NCI-H1694 (cell line): ENCODE measurements at regions not wholly inside any gene's neighbourhood (a gene's known extent, or its start where the extent isn't known, plus 50 kb on each side); places are given as distances from the start of the nearest gene placed in this dataset.

Experiments
- DNase-seq: peaks from one replicate; lab custom pipeline; 2025; lab: John Stamatoyannopoulos, UW

DNA sequence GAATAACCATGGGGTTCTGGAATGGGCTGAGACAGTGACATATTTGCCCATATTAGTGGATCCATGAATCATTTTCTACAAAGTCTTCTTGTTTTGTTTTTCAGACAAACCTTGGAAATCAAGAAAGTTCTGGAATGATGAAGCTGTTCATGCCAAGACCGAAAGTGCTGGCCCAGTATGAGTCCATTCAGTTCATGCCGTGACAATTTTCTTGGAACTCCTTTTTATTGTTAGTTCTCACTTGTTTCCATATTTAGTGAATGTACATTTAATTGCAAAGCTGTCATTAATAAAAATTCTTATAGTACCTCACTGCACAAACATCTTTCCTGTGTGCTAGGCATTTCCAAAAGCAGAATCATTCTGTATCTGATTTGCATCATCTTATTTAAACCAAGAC is 100.6 kb upstream of the KCNJ15 start:
- DNase-seq = no peak

DNA sequence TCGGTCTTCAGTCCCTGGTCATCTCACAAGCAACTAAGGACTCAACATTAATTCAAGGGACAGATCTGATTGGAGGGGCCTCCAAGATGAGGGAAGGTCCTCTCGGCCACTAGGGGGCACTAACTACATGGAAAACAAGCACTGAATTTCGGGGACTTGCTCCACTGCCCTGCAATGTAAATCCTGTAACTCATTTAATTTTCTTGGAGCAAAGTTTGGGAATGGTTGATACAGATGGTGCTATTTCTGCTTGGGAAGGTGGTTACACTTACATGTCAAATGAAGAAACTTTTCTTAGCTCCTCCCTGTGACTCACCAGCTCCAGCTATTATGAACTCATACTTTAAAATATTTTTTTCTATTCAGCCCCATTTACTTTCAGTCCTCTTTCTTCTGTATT is 97.4 kb upstream of the KCNJ15 start:
- peak; percentile 64 for DNase-seq

DNA sequence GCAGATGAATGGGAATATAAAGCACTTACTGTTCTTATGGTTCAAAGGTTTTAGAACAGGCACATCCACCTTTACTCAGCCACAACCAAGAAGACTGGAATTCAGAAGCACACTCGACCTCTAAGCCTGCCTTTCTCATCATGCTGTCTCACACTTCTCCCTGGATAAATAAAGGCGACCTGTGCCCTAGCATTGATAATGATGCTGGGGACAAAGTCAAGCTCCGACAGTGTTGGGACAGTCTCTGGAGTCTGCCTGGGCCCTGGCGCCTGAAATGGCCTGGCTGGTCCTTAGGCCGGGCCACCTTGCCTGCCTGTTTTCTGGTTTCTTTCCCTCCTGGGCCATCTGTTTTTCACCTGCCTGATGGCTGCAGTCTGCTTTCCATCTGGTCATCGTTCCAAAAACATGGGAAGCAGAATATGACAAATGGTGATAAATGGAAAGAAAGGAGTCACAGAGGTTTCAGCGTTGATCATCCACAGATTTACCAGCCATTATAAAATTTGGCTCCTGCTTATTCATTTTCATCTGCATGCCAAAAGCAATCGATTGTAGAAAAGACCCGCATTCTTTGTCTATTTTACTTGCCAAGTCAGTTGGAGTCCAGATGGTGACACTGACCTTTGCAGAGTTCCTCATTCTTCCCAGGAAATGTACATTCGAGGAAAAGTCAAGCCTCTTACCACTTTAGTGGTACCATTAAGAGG is 91.2 kb upstream of the KCNJ15 start:
- DNase-seq = peak; percentile 31

DNA sequence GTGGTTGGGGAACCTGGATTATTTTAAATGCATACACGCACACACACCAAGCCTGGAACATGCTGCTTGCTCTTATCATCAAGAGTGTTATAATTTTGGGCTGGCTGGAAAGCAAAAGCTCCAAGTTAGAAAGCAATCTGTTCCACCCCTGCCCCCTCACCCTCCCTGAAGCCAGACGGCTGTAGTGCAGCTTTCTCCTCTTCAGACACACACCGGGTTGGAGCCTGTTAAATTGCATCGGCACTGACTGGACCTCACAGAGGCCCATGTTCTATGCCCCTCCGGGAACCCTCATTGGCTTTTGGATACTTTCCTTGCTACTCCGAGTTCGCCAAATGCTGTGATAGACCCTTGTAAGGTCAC is 90.6 kb upstream of the KCNJ15 start:
- no peak for DNase-seq

DNA sequence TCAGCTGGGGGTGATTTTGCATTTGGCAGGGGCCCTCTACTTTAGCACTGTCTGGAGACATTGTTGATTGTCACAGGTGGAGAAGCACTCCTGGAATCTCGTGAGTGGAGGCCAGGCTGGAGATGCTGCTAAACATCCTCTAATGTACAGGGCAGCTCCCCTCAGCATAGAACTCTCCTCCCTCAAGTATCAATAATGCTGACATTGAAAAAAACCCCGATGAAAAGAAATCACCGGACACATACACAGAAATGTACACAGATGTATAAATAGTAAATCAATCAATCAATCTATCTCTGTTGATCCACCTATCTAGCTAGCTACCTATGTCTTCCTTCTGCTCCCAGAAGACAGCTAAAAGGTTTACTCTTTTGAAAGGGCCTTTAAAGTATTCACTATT is 89.4 kb upstream of the KCNJ15 start:
- DNase-seq = no peak

DNA sequence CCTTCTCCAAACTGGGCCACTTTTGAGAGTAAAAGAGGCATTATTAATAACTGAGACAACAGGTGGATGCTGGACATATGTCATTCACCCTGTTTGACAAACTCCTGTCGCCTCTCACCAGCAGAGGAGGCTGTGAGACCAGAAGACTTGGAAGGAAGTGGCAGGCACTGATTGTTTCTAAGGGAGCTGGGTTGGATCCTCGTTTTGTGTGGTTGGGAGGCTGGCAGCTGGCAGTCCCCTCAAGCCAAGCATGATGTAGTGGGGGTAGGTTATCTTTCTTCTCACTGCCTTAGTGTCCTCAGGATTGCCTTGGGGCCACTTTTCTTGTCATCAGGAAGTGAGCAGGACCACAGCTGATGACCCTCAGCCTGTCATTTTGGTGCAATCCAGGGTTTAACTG is 86.5 kb upstream of the KCNJ15 start:
- DNase-seq = no peak

DNA sequence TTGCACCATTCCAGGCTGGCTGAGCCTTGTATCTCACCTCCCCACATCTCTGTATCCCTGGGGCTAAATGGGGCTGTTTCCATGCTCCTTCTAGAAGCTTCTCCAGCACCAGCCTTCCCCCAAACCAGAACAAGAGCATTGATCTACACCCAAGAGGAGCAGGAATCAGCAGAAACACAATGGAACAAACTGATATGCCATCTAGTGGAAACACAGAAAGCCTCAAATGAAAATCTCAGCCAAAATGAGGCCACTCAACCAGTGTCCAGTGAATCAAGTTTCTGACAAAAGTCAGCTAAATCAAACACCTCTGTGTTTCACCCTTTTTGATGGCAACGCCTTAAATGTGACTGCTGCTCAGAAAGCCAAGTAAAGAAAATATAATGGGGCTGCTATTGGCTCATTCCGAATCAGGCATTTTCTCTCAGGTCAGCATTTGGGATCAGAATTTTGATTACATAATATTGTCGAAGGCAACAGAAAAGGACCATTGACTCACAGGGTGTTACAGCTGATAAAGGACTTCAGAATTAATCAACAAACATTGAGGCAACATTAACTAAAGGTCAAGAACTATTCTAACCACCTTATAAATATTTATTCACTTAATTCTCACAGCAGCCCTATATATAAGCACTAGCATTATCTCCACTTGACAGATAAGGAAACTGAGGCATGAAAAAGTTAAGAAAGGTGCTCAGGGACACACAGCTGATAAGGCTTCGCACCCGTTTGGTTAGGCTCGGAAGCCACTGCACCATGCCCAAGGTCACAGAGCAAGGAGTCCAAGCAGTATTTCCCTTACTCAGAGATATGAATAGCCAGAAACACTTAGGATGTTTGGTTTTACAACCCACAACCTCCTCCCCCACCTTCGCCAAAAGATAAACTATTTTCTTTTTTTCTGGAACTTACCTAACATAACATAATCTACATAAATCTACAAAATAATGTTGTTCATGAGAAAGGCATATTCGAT is 85.8 kb upstream of the KCNJ15 start:
- no peak for DNase-seq

DNA sequence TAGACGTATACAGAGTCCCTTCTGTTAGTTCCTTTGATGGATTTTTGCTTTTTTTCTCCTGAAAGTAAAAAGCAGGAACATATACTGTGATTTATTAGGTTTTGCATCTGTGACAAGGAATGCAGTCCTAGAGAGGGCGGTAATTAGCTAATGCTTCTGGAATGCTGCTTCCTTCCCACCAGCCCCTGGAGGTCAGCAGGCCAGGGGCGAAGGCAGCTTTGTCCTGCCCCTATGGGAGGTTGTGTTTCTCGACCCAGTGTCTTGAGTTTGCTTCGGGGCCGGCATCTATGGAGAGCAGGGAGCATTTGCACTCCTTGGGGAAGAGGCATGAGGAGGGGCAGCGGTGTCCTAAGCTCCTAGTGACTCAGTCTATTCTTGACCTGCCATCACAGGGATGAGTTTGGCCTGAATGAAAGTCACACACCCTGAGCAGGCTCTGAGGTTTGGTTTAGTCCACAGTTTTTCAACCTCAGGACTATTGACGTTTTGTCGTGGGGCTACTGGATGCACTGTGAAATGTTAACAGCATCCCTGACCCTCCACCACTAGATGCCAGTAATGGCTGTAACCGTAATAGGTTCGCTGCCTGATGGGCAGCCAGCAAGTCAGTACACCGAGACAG is 85.0 kb upstream of the KCNJ15 start:
- DNase-seq = no peak

DNA sequence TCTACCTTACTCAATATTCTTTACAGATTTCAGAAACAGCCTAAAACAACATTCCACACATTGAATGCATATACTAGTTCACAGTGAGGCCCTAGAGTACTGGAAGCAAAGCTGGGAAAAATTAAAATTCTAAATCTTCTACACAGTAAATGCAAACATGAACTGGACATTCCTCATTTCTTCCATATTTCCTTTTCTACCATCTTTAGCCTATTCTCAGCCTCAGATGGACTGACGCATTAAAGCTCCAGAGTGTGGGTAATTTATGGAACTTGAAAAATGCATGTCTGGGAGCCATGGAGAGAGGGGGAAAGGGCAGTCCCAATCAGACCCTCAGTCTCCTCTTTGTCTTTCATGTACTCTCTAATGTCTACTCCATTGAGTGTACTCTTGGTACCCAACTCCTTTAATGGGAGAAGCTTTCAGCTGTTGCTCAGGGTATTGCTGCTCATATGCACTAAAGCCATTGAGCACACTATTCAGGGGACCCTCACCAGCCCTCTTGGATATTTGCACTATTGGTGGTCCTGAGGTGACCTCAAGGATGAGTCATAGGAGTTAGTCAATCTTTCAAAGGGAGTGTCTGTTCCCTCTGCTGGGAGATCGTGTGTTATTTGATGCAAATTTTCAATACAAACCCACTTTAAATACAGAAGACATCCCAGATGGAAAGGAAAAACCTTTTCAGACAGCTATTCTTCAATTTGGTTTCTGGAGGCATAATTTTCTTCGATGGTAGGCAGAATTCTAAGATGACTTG is 83.3 kb upstream of the KCNJ15 start:
- DNase-seq = no peak

DNA sequence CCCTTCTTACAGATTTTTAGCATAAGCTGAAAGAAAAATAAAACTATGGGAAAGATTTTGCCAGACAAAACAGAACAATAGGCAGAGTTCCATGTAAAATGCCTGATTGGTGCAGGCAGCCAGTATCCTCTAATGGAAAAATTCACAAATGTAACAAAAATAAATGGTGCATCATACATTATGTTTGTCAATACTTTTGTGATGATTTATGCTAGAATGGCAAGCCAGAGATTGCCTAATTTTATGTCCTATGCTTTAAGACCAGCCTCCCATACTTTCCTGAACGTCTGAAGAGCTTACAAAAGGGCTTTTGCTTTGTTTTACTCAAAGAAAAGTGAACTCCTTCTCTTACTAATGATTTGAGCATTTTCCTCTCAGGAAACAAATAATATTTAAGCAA is 81.5 kb upstream of the KCNJ15 start:
- no peak for DNase-seq

DNA sequence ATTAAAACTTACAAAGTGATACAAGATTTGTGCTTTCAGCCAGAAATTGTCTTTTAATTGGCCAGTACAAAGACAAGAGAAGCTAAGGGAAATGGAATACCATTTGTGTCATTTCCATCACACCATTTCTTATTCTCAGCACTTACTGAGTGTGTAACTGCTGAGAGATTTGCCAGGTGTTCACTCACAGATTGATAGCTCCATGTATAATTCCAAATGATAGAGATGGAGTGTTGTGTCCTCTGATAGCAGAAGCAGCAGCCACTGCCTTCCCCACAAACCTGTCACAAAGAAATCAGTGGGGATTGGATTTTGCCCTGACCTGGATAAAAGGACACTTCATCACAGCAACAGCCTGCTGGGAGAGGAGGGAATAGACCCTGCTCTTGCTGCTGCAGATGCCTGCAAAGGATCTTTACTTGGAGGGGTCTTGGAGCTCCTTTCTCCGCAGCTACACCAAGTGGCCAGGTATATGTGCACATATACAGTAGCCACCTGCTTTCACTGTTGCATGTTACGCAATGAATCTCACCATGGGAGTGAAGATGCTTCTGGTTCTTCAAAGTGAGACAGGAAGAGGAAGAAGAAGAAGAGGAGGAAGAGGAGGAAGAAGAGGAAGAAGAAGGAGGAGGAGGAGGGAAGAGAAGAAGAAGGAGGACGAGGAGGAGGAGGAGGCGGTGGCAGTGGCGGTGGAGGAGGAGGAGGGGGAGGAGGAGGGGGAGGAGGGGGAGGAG is 78.7 kb upstream of the KCNJ15 start:
- DNase-seq = no peak

DNA sequence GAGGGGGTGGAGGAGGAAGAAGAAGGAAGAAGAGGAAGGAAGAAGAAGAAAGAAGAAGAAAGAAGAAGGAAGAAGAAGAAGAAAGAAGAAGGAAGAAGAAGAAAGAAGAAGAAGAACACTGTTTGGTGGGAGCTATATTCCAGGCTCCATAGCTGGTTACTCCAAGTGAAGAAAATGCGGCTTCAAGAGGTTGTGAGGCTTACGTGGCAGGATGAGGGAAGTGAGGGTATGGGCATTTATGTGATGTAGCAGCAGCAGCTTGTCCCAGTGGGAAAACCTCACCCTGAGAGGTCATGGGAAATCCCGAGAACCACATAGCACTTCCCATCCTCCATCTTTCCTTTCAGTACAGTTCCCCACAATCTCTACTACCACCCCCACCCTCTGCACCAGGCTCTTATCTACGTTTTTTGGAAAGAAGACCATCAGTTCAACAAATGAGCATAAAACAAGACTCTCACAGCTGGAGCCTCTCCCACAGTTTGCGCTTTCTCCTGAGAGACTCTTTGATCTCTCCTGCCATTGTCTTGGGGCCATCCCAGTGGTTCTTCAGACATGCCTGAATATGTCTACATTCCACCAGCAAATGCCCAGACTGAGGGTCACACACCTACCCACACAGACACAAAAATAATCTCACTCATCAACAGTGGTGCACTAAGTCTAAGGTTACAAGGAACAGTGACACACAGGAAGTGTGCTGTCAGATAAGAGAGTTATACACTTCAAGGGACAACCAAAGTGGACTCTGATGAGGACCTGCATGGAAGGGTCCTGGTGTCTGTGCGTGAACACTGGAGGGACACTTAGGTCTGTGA is 77.9 kb upstream of the KCNJ15 start:
- no peak for DNase-seq

DNA sequence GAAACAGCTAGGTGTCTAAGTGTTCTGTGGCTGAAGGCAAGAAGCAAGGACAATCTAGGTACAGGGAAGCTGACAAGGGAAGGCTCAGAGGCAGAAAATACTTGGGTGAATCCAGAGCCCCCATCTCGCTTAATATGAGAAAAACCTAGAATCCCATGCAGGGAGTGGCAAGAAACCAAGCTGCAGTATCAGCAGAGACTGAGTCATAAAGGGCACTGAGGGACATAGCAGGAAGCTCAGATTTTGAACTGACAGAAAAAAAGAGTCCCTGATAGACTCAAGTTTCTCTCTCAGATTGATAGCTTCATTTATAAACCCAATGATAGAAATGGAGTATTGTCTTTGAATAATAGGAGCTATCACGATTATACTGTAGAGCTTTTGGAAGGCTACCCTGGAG is 77.3 kb upstream of the KCNJ15 start:
- no peak for DNase-seq

DNA sequence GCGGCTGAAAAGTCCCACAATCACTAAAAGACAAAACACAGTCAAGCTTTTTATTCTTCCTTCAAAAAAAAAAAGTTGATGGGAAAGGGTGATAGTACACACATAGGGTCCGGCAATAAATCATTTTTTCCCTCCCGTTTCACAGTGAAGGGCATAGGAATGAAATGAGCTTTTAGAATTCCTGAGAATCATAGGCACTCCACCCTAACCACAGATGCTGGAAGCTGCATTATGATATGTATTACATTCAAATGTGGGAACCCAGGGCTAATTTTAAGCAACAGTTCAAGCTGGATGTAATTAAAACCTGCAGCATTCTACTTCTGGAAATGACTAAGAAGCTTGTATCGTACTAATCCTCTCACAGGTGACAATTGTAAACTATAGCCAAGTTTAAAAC is 75.7 kb upstream of the KCNJ15 start:
- no peak for DNase-seq

DNA sequence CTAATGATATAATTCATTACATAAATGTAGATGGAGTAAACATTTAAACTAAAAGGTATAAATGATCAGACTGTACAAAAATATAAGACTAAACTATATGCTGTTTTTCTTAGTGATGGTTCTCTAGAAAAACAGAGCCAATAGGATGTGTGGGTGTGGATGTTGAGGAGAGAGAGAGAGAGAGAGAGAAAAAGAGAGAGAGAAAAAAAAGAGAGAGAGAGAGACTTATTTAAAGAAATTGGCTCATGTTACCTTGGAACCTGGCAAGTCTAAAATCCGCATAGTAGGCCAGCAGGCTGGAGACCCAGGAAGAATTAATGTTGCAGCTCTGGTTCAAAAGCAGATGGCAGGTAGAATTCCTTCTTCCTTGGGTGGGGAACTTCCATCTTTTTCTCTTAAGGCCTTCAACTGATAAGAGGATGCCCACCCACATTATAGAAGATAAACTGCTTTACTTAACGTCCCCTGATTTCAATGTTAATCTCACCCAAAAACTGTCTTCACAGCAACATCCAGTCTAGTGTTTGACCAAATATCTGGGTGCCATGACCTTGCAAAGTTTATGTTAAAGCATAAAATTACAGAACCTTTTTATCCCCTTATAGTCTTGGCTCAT is 74.3 kb upstream of the KCNJ15 start:
- no peak for DNase-seq

DNA sequence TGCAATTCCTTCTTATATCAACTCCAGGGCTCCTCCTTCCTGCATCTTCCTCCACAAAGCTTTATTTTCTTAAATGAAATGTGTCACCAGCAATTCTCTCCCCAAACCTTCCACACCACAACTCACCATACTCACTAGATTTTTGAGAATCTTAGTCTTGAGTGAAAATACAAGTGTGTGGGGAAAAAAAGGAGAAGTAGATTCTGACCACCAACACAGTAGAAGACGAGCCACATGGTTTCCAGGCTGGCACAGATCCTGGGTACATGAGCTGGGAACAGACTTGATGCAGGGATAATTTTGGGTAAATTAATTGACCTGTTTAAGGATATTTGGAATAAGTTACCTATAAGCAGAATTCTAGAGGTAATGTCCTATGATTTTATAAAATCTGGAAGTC is 72.8 kb upstream of the KCNJ15 start:
- no peak for DNase-seq

DNA sequence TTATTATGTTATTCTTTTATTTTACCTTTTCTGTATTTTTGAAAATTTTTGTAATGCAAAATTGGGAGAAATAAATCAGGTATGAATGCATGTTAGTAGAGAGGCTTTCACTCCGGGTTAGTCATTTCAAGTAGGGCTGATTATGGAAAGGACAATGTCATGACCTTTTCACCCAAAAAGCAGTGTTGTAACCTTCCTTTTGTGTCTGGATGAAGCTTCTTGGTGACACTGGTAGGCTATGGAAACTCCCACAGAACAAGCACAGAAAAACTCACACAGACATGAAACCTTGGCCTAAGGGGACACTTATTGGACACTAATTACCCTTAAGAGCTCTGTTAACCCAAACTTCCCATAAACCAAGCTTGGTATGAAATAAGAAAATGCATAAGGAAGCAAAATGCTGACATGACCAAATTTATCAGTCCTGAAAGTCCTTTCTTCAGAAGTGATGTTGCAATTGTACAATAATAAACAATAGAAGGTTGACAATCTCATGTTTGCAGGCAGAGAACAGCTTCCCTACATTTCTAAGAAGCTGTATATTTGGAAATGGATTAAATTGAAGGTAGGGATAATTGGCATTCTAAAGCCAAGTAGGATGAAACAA is 70.0 kb upstream of the KCNJ15 start:
- DNase-seq = no peak

DNA sequence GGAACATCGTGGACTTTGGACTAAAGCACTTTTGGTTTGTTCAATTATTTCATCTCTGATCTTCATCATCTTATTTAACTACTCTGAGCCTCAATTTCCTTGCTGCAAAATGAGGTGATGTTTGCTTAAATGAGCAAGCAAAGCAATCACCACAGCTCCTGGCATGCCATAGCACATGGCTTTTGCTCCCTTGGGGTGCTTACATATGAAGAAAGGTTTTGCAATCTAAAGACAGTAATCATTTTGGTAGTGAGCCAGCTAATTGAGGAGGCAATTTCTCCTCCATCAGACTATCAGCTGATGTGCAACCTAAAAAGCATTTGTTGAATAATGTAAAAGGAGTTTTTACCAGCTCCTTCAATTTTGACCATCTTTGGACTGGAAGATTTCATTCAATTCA is 68.8 kb upstream of the KCNJ15 start:
- DNase-seq = no peak

DNA sequence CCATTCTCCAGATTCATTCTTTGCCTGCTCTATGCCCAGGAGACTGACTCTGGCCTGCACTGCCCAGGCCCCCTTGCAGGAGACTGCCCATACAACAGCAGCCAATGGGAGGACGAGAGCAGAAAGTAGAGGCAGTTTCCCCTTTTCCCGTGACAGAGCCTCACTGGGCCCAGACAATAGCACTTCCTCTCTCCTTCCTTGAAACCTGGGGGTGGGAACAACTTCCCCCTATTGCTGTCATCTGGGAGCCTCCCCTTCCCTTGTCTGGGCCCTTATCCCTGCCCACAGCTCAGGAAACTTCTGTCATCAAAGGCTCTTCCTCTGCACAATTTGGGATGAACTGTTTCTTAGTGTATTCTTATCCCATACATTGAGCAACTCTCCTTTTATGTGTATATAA is 60.8 kb upstream of the KCNJ15 start:
- DNase-seq = no peak

DNA sequence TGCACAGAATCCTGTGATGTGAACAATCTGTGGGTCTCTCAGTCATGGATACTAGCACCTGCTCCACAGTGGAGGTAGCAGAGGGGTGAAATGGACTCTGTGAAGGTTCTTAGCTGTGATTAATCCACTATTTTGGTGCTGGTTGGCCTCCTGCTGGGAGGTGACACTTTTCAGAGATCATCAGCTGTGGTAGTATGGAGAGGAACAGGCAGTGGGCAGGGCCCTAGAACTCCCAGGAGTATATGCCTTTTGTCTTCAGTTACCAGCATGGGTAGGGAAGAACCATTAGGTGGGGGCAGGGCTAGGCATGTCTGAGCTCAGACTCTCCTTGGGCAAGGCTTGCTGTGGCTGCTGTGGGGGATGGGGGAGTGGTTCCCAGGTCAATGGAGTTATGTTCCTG is 54.0 kb upstream of the KCNJ15 start:
- no peak for DNase-seq
